Kidney epithelial cell (primary cell): ENCODE measurements at regions not wholly inside any gene's neighbourhood (a gene's known extent, or its start where the extent isn't known, plus 50 kb on each side); places are given as distances from the start of the nearest gene placed in this dataset.

ENCODE experiments used
- DNase-seq: peaks from one replicate; pipeline ENCODE4 v3.0.0-alpha.2; 2010; ENCODE audit warnings: low read depth
- H3K27me3 ChIP-seq: 2 replicates; pipeline ENCODE4 v1.6.0; 2011; ENCODE audit warnings: low read length; ENCODE audit not compliant: control insufficient read depth, insufficient read depth
- H3K36me3 ChIP-seq: 2 replicates; pipeline ENCODE4 v1.5.1; 2011; ENCODE audit warnings: low read length; ENCODE audit not compliant: control insufficient read depth, insufficient read depth
- H3K4me3 ChIP-seq: 2 replicates; pipeline ENCODE4 v1.5.1; 2011; ENCODE audit warnings: low read depth, mild to moderate bottlenecking, control low read depth, low read length
- TF ChIP-seq, protein P1 (sequence below): IDR thresholded peaks from 2 replicates; pipeline ENCODE4 v1.5.1; 2011; ENCODE audit warnings: mild to moderate bottlenecking, moderate library complexity, low read length, control low read depth, inconsistent platforms; ENCODE audit not compliant: insufficient read depth, poor library complexity, severe bottlenecking

DNA sequence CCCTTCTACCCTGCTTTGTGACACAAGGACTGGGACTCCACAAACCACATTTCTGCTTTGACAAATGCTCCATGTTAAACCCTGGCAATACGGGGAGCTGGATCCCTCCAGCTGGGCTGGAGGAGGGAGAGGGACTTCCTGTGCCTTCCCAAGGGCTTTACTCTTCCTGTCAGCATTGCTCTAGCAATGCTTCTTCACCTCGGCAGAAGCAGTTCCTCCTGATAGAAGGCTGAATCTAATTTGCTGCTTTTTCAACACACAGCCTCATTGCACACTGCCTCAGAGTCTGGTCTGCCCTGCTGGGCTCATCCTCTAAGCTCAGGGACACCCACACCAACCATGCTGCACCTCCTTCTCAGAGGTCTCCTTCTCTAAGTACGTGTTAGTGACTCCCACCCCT, 142.8 kb upstream of the SMAD3 start:
- H3K27me3 ChIP-seq, result no peaks in the 10 kb centered on the region
- H3K4me3 ChIP-seq, result no peak overlapping the region
- no peak for DNase-seq
- TF ChIP-seq, protein P1, sequence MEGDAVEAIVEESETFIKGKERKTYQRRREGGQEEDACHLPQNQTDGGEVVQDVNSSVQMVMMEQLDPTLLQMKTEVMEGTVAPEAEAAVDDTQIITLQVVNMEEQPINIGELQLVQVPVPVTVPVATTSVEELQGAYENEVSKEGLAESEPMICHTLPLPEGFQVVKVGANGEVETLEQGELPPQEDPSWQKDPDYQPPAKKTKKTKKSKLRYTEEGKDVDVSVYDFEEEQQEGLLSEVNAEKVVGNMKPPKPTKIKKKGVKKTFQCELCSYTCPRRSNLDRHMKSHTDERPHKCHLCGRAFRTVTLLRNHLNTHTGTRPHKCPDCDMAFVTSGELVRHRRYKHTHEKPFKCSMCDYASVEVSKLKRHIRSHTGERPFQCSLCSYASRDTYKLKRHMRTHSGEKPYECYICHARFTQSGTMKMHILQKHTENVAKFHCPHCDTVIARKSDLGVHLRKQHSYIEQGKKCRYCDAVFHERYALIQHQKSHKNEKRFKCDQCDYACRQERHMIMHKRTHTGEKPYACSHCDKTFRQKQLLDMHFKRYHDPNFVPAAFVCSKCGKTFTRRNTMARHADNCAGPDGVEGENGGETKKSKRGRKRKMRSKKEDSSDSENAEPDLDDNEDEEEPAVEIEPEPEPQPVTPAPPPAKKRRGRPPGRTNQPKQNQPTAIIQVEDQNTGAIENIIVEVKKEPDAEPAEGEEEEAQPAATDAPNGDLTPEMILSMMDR, result no peak
- H3K36me3 ChIP-seq, result no peaks in the 10 kb centered on the region

DNA sequence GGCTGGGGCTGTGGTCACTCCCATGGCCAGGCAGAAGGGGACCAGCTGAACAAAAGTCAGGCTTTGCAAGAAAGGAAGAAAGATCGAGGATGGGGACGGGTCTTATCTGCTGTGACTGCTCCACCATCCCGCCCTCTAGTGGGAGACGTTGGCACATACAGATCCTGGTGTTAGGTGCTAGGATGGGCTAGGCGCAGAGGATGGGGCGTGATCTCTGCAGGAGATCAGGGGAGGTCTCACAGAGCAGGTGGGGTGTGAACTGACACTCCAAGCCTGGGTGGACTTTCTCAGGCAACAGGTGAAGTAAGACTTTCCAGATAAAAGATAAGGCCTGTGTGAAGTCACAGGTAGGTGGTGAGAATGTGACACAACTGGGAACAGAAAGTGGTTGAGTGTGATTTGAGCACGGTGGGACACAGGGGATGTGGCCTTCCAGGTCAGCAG, 141.9 kb upstream of the SMAD3 start:
- Histone ChIP-seq H3K27me3 (no peaks in the 10 kb centered on the region), H3K4me3 (no peak overlapping the region), H3K36me3 (no peaks in the 10 kb centered on the region)
- no peak for DNase-seq
- TF ChIP-seq, protein P1, result peak; percentile 54

DNA sequence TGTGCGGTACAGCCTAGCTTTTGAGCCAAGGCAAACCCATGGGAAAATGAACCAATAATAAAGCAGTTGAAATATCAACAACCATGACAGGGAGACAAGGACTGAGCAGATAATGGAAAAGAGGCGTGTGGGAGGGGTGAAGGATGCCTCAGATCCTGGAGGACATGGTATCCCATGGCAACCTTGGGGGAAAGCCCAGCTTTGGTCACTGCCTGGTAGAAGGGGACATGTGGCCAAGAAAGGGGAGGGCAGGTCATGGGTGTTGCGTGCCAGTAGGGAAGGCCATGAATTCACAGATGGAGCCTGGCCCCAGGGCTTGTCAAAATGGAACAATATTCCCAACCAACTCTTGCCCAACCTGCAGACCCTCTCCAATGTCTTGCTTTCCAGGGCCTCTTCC, 140.5 kb upstream of the SMAD3 start:
- no peak overlapping the region for H3K4me3 ChIP-seq
- no peaks in the 10 kb centered on the region for H3K27me3 ChIP-seq
- H3K36me3 ChIP-seq, result no peaks in the 10 kb centered on the region
- no peak for DNase-seq
- TF ChIP-seq, protein P1, result no peak

DNA sequence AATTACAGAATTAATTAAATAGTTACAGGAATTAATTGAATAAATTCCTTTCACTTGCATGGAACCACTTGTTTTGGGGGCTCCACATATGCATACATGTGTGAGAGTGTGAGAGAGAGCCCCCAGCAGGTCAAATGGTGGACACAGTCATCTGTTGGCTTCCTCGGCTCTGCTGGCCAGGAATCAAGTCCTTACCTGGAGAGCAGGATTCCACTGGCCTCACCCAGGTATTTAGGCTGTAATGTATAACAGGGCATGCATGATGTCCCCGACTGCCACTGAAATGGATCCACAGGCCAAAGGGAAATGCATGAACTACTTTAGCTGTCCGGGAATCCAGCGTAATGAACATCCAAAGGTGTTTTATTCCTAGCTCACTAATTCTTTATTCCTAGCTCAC, 139.7 kb upstream of the SMAD3 start:
- no peaks in the 10 kb centered on the region for H3K27me3 ChIP-seq
- TF ChIP-seq, protein P1, result no peak
- no peak for DNase-seq
- no peaks in the 10 kb centered on the region for H3K36me3 ChIP-seq
- H3K4me3 ChIP-seq, result no peak overlapping the region

DNA sequence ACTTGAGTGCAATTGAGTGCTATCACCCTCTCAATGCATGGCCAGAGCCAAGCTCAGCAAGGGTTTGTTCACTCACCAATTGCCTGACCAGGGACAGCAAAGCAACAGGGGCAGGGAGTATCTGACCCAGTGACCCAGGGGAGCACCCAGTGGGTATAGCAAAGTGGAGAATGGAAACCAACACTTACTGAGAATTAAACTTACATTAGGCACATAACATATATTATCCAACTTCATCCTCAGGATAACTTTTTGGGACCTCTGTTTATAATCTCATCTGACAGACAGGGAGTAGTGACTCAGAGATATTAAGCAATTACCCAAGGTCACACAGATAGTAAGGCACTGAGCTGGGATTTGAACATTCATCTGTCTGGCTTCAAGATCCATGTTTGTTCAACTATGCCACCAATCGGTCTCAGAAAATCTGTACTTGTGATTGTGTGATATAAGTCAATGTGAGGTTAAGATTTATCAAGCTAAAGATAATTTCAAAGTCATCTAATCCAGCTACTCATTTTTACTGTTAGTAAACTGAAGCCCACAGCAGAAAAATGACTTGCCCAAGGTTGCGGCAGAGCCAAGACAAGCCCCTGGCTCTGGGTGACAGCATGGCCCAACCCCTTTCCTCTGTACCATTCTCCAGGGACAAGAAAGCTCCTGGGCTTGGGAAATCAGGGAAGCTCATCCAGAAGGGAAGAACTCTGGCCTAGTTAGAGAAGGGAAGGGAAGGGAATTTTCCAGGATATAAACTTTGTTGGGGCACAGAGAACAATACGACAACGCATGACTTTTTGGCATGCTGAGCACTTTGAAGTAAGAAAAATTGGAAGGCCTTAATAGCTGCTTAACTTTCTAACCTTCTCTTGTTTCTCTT, 138.0 kb upstream of the SMAD3 start:
- no peaks in the 10 kb centered on the region for H3K36me3 ChIP-seq
- DNase-seq, result no peak

More for the DNA sequence above, 138.0 kb upstream of the SMAD3 start:
- no peak overlapping the region for H3K4me3 ChIP-seq
- TF ChIP-seq, protein P1, result no peak
- no peaks in the 10 kb centered on the region for H3K27me3 ChIP-seq
